Superior temporal gyrus (tissue), 1 donor: ENCODE measurements at regions not wholly inside any gene's neighbourhood (a gene's known extent, or its start where the extent isn't known, plus 50 kb on each side); places are given as distances from the start of the nearest gene placed in this dataset.

ENCODE experiments used
- DNase-seq: peaks from one replicate; pipeline ENCODE4 v3.0.0-alpha.2; 2016; ENCODE audit errors: extremely low spot score

- no peak for DNase-seq
These were observed 214.7 kb downstream of the RAD51AP2 start for GRCh38 chr2:17303521-17303920.

- DNase-seq: no peak
These were observed 215.2 kb downstream of the RAD51AP2 start for GRCh38 chr2:17303054-17303453.

GRCh38 chr2:17302281-17302680 lies 216.0 kb downstream of the RAD51AP2 start:
- DNase-seq: no peak

GRCh38 chr2:17301437-17301836 lies 216.8 kb downstream of the RAD51AP2 start:
- DNase-seq: no peak

GRCh38 chr2:17299891-17300540 lies 218.2 kb downstream of the RAD51AP2 start:
- DNase-seq: peak; percentile 52

- DNase-seq: no peak
These were observed 219.8 kb downstream of the RAD51AP2 start for GRCh38 chr2:17298453-17298852.

- no peak for DNase-seq
These were observed 221.6 kb downstream of the RAD51AP2 start for GRCh38 chr2:17296686-17297085.

GRCh38 chr2:17289669-17290068 lies 228.6 kb downstream of the RAD51AP2 start:
- no peak for DNase-seq

GRCh38 chr2:17287183-17287582 lies 231.1 kb downstream of the RAD51AP2 start:
- DNase-seq: no peak

- DNase-seq: no peak
These were observed 235.4 kb downstream of the RAD51AP2 start for GRCh38 chr2:17282826-17283225.

GRCh38 chr2:17282245-17282644 lies 236.0 kb downstream of the RAD51AP2 start:
- DNase-seq: no peak

- DNase-seq: no peak
These were observed 242.0 kb downstream of the RAD51AP2 start for GRCh38 chr2:17276220-17276619.

GRCh38 chr2:17272652-17273525 lies 245.4 kb downstream of the RAD51AP2 start:
- peak; percentile 16 for DNase-seq

- DNase-seq: no peak
These were observed 246.1 kb downstream of the RAD51AP2 start for GRCh38 chr2:17272170-17272569.

- DNase-seq: no peak
These were observed 246.8 kb downstream of the RAD51AP2 start for GRCh38 chr2:17271416-17271815.

- DNase-seq: no peak
These were observed 247.3 kb downstream of the RAD51AP2 start for GRCh38 chr2:17270894-17271293.

- DNase-seq: no peak
These were observed 254.7 kb downstream of the RAD51AP2 start for GRCh38 chr2:17263570-17263968.

- no peak for DNase-seq
These were observed 255.2 kb downstream of the RAD51AP2 start for GRCh38 chr2:17262854-17263569.

GRCh38 chr2:17259613-17260012 lies 258.6 kb downstream of the RAD51AP2 start:
- no peak for DNase-seq

GRCh38 chr2:17258861-17259260 lies 259.4 kb downstream of the RAD51AP2 start:
- DNase-seq: no peak

- no peak for DNase-seq
These were observed 260.9 kb downstream of the RAD51AP2 start for GRCh38 chr2:17257189-17257909.

- DNase-seq: no peak
These were observed 263.2 kb downstream of the RAD51AP2 start for GRCh38 chr2:17255071-17255470.
